GM08714 (cell line): ENCODE measurements at regions not wholly inside any gene's neighbourhood (a gene's known extent, or its start where the extent isn't known, plus 50 kb on each side); places are given as distances from the start of the nearest gene placed in this dataset.

Source experiments
- H3K4me3 ChIP-seq: fragments of 200-500 bp; sonication (Bioruptor generic); 2 replicates; pipeline ENCODE4 v1.5.1; 2014; ENCODE audit warnings: mild to moderate bottlenecking, low read length, inconsistent platforms
- ZNF274 ChIP-seq: IDR thresholded peaks from 2 replicates; pipeline ENCODE4 v1.6.1; 2012; ENCODE audit warnings: mild to moderate bottlenecking, low read depth, low read length

DNA sequence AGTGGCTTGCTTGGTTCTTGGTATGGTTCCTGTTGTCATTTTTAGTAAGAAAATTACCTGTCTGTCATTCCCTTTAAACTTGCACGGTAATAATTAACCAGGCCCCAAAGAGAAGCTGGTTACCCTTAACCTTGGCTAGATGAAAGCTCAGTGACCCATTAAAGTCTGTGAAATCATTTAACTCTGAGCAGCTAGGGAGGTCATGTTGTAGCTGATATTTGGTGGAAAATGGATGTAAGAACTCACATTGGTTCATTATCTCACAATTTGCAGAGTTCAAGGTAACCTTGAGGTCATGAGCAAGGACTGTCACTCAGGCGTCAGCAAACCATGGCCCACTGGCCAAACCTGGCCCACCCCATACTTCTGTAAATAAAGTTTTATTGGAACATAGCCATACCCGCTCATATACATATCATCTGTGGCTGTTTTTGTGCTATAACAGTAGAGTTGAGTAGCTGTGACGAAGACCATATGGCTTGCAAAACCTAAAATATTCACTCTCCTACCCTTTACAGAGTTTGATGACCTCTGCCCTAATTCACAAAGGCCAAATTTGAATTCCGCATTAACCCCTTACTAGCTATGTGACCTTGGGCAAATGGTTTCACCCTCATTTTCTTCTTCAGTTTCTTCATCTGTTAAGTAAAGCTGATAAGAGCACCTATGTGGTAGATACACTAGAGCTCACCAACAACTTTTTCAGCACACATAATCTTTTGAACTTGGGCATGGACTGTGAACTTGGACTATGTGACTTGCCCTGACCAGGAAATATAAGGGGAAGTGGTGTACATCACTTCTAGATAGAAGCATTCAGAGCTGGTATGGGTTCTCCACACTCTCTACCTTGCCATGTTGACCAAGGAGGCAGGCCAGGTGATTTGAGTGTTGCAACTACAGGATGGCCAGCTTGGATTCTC is 61.5 kb upstream of the CPEB4 start:
- no peak for TF ChIP-seq ZNF274
- H3K4me3 ChIP-seq: no peak overlapping the region

DNA sequence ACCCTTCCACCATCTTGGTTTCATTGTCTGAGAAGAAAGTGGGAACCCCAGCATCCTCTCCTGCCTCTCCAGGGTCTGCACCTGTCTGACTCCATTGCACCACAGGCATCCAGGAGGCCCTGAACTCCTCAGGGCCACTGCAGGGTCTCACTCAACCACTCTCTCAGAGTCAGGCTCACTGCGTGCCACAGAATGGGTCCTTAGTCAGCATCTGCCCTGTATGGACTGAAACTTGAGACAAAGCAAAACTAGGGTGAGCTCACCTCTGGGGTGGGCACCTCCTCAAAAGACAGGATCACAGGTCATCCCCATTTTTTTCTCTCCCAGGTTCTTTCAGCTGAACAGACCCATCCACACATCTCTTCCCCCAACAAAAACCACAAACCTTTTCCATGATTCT is 59.2 kb upstream of the CPEB4 start:
- no peak for TF ChIP-seq ZNF274
- no peak overlapping the region for H3K4me3 ChIP-seq

DNA sequence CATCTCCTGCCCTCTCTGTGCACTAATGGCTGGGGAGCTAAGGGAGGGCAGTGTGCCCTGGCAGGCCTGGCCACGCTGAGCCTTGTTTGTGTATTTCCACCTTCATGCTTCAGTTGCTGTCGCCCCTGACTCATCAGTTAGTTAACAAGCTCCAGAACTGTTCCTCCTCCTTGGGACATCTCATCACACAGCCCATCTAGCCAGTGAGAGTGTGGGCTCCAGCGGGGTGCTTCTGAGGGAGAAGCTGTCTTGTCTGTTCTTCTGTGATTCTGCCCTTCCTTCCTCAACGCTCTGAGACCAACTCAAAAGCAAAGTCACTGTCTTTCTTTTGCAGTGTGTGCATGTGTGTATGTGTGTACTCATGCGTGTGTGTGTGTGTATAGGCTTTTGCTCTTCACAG is 58.3 kb upstream of the CPEB4 start:
- H3K4me3 ChIP-seq: no peak overlapping the region
- TF ChIP-seq ZNF274: no peak

DNA sequence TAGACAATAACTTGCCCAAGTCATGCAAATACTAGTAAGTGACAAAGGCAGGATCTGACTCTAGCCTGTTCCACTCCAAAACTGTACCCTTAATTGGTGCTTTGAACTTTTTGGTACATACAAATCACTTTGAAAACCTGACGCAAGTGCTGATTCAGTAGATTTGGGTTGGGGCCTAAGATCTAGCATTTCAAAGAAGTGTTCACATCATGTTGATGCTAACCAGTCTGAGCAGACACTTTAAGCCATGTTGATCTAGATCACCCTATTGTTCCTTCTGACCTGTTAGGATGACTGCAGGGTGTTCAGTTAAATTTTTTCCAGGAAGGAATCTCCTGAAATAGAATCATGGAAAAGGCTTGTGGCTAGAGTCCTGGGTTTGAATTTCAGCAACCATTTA is 57.7 kb upstream of the CPEB4 start:
- no peak for TF ChIP-seq ZNF274
- no peak overlapping the region for H3K4me3 ChIP-seq

DNA sequence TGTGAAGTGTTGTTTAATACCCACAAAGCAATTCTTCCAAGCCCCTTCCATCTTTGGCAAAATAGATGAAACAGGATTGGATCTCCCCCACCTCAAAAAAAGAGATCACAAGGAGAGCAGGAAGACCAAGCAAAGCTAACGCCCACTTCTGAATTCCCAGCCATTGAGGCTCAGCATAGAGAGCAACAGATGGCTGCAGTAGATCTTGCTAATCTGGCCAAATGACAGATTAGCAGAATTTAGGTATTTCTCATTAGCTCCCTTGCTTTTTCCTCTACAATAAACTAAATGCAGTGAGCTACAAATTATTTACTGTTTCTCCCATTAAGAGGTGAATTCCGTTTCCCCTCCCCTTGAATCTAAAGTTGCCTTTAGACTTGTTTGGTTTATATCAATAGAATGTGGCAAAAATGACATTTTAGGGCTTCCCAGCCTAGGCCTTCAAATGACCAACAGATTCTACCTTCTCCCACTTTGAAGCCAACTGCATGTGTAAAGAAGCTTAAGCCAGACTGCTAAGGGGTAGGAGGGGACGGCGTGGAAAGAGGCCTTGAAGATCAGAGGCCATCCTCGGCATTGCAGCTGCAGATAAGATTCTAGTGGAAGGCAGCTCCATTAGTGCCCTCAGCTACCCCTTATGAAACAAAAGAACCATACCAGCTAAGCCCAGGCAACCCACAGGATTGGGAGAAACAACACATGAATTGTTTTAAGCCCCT is 56.8 kb upstream of the CPEB4 start:
- TF ChIP-seq ZNF274: no peak
- H3K4me3 ChIP-seq: no peak overlapping the region

DNA sequence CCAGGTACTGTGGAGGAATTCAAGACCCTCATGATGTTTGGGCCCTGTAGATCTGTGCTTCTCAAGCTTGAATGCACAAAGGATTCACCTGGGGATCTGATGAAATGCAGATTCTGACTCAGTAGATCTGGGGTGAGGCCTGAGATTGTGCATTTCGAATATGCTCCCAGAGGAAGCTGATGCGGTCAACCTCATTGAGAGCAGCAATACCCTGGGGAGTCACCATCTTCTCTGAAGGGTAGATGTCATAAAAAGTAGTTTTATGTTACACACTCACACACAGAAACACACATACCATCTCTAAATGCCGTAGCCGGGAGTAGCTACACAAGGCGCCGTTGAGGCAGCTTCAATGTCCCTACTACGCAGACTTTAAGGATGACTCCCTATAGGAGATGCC is 55.8 kb upstream of the CPEB4 start:
- no peak for TF ChIP-seq ZNF274
- H3K4me3 ChIP-seq: no peak overlapping the region; the same call in 1 of the 2 replicates

DNA sequence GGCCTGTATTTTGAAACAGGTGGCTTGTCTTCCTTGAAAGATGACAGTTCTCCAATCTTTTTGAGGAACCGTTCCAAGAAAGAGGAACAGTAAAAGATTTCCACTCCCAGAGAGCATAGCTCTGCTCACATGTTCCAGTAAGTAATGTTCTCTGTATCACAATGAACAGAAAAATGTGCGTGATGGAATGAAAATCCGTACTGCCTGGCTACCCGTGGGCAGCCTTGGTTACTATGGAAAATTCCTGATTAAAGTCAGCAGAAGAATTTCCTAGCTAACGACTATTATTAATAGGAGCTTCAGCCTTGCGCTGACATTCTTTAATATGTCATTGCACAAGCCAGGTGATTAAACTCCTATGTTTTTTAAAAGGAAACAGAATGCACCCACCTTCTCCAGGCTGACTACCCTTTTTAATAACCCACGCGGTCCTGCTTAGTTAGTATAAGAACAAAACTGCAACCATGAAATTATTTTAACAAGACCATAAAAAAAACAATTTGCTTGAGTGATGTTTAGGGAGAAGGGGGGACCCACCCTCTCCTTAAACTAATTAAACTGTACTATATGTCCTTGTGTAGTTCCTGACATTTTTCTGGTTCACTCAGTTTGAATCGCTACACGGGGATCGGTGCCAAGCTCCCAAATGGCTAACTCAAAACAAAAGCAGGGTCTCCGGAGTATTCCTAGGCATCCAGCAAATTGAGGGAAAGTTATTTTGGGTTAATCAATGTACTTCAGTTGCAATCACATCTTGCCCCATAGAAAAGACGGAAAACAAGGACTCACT is 54.8 kb upstream of the CPEB4 start:
- H3K4me3 ChIP-seq: no peak overlapping the region
- TF ChIP-seq ZNF274: no peak

DNA sequence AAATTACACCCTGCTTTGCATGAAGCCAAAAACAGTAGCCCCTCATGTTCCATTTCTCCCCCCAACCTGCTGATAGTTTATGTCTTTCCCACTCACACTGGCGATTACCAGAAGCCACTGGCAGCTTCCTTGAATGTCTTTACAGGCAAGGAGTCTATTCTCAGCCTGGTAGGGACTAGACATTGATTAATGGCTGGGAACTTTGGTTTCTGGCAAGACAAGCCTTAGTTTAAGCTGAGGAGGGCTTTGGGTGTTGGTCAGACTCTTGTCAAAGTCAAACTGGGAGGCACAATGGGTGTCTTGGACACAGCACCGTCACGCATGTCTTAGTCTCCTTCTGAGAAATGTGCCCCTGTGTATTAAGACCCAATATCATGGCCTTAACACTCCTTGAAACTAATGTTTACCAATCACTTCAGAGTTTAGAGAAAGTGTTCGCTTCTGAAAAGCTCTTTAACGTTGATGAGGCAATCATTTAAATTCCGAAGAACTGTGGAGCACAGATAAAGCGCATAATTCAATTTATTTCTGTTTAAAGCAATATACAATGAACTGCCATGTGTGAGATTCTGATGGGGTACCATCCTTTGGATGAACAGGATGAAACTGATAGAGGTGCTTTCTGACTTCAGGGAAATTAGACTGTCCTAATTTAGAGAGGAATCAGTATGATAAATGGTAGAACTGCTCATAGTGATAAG is 53.9 kb upstream of the CPEB4 start:
- no peak overlapping the region for H3K4me3 ChIP-seq
- no peak for TF ChIP-seq ZNF274

DNA sequence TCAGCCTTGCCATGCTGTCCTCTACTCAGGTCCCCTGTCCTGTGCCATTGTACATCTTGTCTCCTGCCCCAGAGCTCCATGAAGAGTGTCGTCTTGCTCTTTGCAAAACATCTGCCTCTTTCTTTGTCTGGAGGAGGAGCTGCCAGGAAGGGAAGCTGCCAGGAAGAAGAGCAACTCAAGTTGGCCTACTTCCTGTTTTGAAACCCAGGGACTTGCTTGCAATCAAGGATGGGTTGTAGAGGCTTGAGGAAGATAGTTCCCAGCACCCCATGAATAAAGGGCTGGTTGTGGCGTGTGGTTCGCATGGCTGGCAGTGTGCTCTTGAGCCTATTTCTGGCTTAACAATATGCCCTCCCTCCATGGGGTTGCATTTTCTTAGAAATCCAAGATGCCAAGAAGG is 53.0 kb upstream of the CPEB4 start:
- no peak overlapping the region for H3K4me3 ChIP-seq
- no peak for TF ChIP-seq ZNF274

DNA sequence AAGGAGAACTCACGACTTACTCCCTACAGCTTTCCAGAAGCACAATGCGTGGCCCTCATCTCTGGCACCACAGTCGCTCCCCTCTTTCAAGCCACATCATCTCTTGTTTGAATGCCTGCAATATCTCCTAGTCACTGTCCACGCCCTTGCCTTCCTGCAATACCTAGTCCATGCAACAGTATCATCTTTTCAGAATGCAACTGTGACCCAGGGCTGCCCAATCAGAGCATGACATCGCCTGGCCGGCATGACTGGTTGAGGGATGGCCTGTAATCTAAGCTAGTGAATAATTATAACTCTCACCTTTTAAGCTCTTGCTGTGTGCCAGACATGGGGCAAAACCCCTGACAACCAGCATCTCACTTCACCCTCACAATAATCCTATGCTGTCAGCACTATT is 52.5 kb upstream of the CPEB4 start:
- no peak for TF ChIP-seq ZNF274
- H3K4me3 ChIP-seq: no peak overlapping the region

DNA sequence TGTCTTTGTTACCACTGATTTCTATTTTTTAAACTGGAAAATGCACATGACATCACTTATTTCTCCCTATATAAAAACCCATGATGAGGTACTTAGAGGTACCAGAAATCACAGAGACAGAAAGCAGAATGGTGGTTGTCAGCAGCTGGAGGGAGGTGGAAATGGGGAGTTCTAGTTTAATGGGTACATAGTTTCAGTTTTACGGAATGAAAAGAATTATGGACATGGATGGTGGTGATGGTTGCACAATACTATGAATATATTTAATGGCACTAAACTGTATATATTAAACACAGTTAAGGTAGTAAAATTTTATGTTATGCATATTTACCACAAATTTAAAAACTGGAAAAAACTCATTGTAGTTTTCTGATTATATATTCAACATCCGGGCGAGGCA is 50.5 kb upstream of the CPEB4 start:
- TF ChIP-seq ZNF274: no peak
- no peak overlapping the region for H3K4me3 ChIP-seq
